K562 (cell line): ENCODE measurements at regions not wholly inside any gene's neighbourhood (a gene's known extent, or its start where the extent isn't known, plus 50 kb on each side); places are given as distances from the start of the nearest gene placed in this dataset.

Source experiments
- ATAC-seq: fragments of 200-7000 bp; cut with Tn5 transposase; 3 replicates; pipeline ENCODE4 v1.9.1; 2020; ENCODE audit warnings: moderate library complexity
- BruUV-seq: library from RNA; stranded (reverse); fragments of 400-500 nt; replicated peaks from 2 replicates; lab custom pipeline; 2021; lab: Mats Ljungman, UMichigan
- CTCF ChIA-PET: fragments of 300-600 bp; formaldehyde crosslinking; extraction: SDS; loops from one replicate; lab custom pipeline; 2021; ENCODE audit warnings: low intra/inter-chr PET ratio; lab: Yijun Ruan, JAX
- POLR2A ChIA-PET: fragments of 300-600, 350-650 bp; sonication (Branson Sonifier 250); formaldehyde crosslinking; extraction: SDS; loops from one replicate; lab custom pipeline; 2021; ENCODE audit warnings: antibody characterized with exemption, inconsistent platforms; lab: Yijun Ruan, JAX
- DNase-seq, 4 experiments: peaks; one replicate each; pipeline versions ENCODE4 v3.0.0 to v3.0.0-alpha.2; 2011 to 2018; ENCODE audit warnings: low spot score in 3 of 4, mixed read lengths in 3 of 4; ENCODE audit errors: extremely low read depth in 1 of 4
- FAIRE-seq: peaks from 2 replicates; lab custom pipeline; 2011; peaks lifted over from hg19 to GRCh38; lab: Jason Lieb, UNC
- H2AFZ ChIP-seq: 2 replicates; pipeline ENCODE4 v1.6.0; 2011; ENCODE audit warnings: low read depth, low read length, control low read depth, inconsistent platforms
- H3K27ac ChIP-seq: fragments of 200-600 bp; 3 replicates; pipeline ENCODE4 v1.8.0; 2011; ENCODE audit warnings: low read depth, mild to moderate bottlenecking, control low read depth, inconsistent platforms, low read length, moderate library complexity, mixed read lengths; ENCODE audit errors: extremely low read depth
- H3K27me3 ChIP-seq, 2 experiments: fragments of 300-600 bp in 1 of 2; 2 replicates in 1 of 2; 3 replicates in 1 of 2; pipeline versions ENCODE4 v1.6.0 to v1.8.0; 2011; ENCODE audit warnings: inconsistent platforms in 2 of 2, low read length in 2 of 2, mild to moderate bottlenecking in 1 of 2, mixed read lengths in 1 of 2, moderate library complexity in 1 of 2; ENCODE audit not compliant: control insufficient read depth in 2 of 2, insufficient read depth in 2 of 2
- H3K36me3 ChIP-seq: fragments of 300-600 bp; 3 replicates; pipeline ENCODE4 v1.8.0; 2011; ENCODE audit warnings: mild to moderate bottlenecking, low read length, inconsistent platforms; ENCODE audit not compliant: control insufficient read depth, insufficient read depth
- H3K4me1 ChIP-seq, 2 experiments: fragments of 200-600 bp in 1 of 2; replicated peaks in 1 of 2; 2 replicates in 1 of 2; 3 replicates in 1 of 2; pipeline versions ENCODE4 v1.5.1 to v1.8.0; 2011; ENCODE audit warnings: inconsistent platforms in 2 of 2, low read length in 2 of 2, mild to moderate bottlenecking in 1 of 2, mixed read lengths in 1 of 2, moderate library complexity in 1 of 2; ENCODE audit not compliant: control insufficient read depth in 2 of 2, insufficient read depth in 2 of 2
- H3K4me2 ChIP-seq: 2 replicates; pipeline ENCODE4 v1.6.1; 2011; ENCODE audit warnings: low read length, control low read depth, inconsistent platforms, mixed read lengths; ENCODE audit not compliant: insufficient read depth
- H3K4me3 ChIP-seq: fragments of 200-600 bp; sonication (generic), shearing (Covaris generic); 2 replicates; pipeline ENCODE4 v1.5.1; 2016; ENCODE audit warnings: control low read depth, inconsistent platforms
- H3K79me2 ChIP-seq: fragments of 200-600 bp; 3 replicates; pipeline ENCODE4 v1.8.0; 2011; ENCODE audit warnings: low read length, inconsistent platforms; ENCODE audit not compliant: control insufficient read depth, insufficient read depth
- H3K9ac ChIP-seq, 2 experiments: 2 replicates each; pipeline versions ENCODE4 v1.6.0 to v1.6.1; 2011; ENCODE audit warnings: low read depth in 2 of 2, low read length in 2 of 2, control low read depth in 1 of 2, inconsistent platforms in 1 of 2, mild to moderate bottlenecking in 1 of 2, mixed read lengths in 1 of 2; ENCODE audit not compliant: insufficient read depth in 1 of 2
- H3K9me1 ChIP-seq: one replicate; pipeline ENCODE4 v1.6.0; 2011; ENCODE audit warnings: inconsistent platforms, mild to moderate bottlenecking, low read length, moderate library complexity; ENCODE audit not compliant: control insufficient read depth, insufficient read depth
- H3K9me3 ChIP-seq: replicated peaks from 2 replicates; pipeline ENCODE4 v1.5.1; 2011; ENCODE audit warnings: low read depth, low read length, inconsistent platforms; ENCODE audit not compliant: control insufficient read depth, insufficient read depth
- H4K20me1 ChIP-seq: replicated peaks from 2 replicates; pipeline ENCODE4 v1.6.1; 2011; ENCODE audit warnings: low read length, inconsistent platforms, mixed read lengths; ENCODE audit not compliant: control insufficient read depth, insufficient read depth
- ARID3A ChIP-seq: IDR thresholded peaks from 2 replicates; pipeline ENCODE4 v1.6.1; 2012; ENCODE audit warnings: low read depth, low read length, improper control_type of control experiment, borderline replicate concordance
- ARID4B ChIP-seq: sonication (generic); formaldehyde crosslinking; IDR thresholded peaks from 2 replicates; pipeline ENCODE4 v1.8.0; 2022; ENCODE audit warnings: mild to moderate bottlenecking, missing genetic modification reagents
- BDP1 ChIP-seq: IDR thresholded peaks from 3 replicates; pipeline ENCODE4 v1.6.1; 2011; ENCODE audit not compliant: insufficient read length, insufficient read depth
- CEBPB ChIP-seq: fragments of 450-650 bp; IDR thresholded peaks from 2 replicates; pipeline ENCODE4 v1.6.1; 2016; ENCODE audit warnings: missing genetic modification characterization, missing compliant biosample characterization
- CHD4 ChIP-seq: fragments of 200-600 bp; sonication (generic); IDR thresholded peaks from 3 replicates; pipeline ENCODE4 v1.6.1; 2012; ENCODE audit warnings: low read depth, mild to moderate bottlenecking, mixed read lengths, low read length, inconsistent platforms; ENCODE audit not compliant: insufficient read depth, insufficient replicate concordance, poor library complexity, severe bottlenecking
- CTCF ChIP-seq, 3 experiments: IDR thresholded peaks in 2 of 3; conservative IDR thresholded peaks in 1 of 3; 2 replicates each; pipeline ENCODE4 v1.5.1; 2011 to 2012; ENCODE audit warnings: low read length in 3 of 3, mild to moderate bottlenecking in 3 of 3, control low read depth in 2 of 3, improper control_type of control experiment in 1 of 3, inconsistent platforms in 1 of 3, low read depth in 1 of 3, mixed read lengths in 1 of 3, moderate library complexity in 1 of 3; ENCODE audit not compliant: insufficient read depth in 2 of 3
- MCM5 ChIP-seq: fragments of 450-650 bp; IDR thresholded peaks from 2 replicates; pipeline ENCODE4 v1.6.1; 2016; ENCODE audit warnings: low read depth
- NEUROD1 ChIP-seq: fragments of 150-350 bp; IDR thresholded peaks from 2 replicates; pipeline ENCODE4 v1.6.1; 2014; ENCODE audit warnings: borderline replicate concordance, low read length, low read depth; ENCODE audit not compliant: partially characterized antibody
- RBBP5 ChIP-seq: fragments of 200-600 bp; sonication (generic); IDR thresholded peaks from 2 replicates; pipeline ENCODE4 v1.6.1; 2012; ENCODE audit warnings: borderline replicate concordance, mild to moderate bottlenecking, low read length, control low read depth, inconsistent platforms; ENCODE audit not compliant: insufficient read depth, poor library complexity, severe bottlenecking
- TBL1XR1 ChIP-seq, 2 experiments: IDR thresholded peaks; 2 replicates each; pipeline ENCODE4 v1.6.1; 2012; ENCODE audit warnings: improper control_type of control experiment in 2 of 2, low read length in 2 of 2, mild to moderate bottlenecking in 1 of 2
- TEAD4 ChIP-seq, 2 experiments: sonication (generic) in 1 of 2; formaldehyde crosslinking in 1 of 2; IDR thresholded peaks; 2 replicates each; pipeline versions ENCODE4 v1.6.1 to v1.8.0; 2012 to 2022; ENCODE audit warnings: borderline replicate concordance in 1 of 2, inconsistent platforms in 1 of 2, low read length in 1 of 2, mild to moderate bottlenecking in 1 of 2, missing genetic modification reagents in 1 of 2
- ZBTB8A ChIP-seq: fragments of 450-650 bp; IDR thresholded peaks from 2 replicates; pipeline ENCODE4 v1.6.1; 2018; ENCODE audit warnings: mild to moderate bottlenecking, moderate library complexity; ENCODE audit not compliant: partially characterized antibody
- WGBS: fragments of 100-300 bp; shearing (Covaris generic); methylation state at CpG from one replicate; pipeline ENCODE4 v1.1.6; 2016; ENCODE audit warnings: low coverage, mixed read lengths; ENCODE audit not compliant: insufficient coverage; ENCODE audit errors: missing lambda C conversion rate; 5-methylcytosine and 5-hydroxymethylcytosine counted together
- in situ Hi-C: fragments of 300-500 bp; cut with MboI; formaldehyde crosslinking; loops from 4 replicates; pipeline ENCODE4 v1.15.0; 2018; ENCODE audit warnings: inconsistent platforms, mixed read lengths
- intact Hi-C: fragments of 100-400 bp; cut with micrococcal nuclease; formaldehyde crosslinking; loops from 2 replicates; pipeline ENCODE4 v1.14.2; 2022

- intact Hi-C loops (no loop called here), in situ Hi-C loops (no loop called here)
- Histone ChIP-seq H3K27ac (no peak overlapping the region), H3K9me1 (no peaks in the 10 kb centered on the region), H3K4me2 (no peak overlapping the region), H3K36me3 (no peaks in the 10 kb centered on the region), H4K20me1 (no peaks in the 10 kb centered on the region), H3K9ac (no peak overlapping the region), H3K9me3 (no peaks in the 10 kb centered on the region), H3K27me3 (peaks cover 0 to 2% of the 10 kb centered on the region in 2 experiments; a peak in 1 of 5 replicates), H3K79me2 (no peaks in the 10 kb centered on the region), H2AFZ (no peak overlapping the region), H3K4me1 (peaks cover 0 to 11% of the 10 kb centered on the region in 2 experiments; a peak in 3 of 5 replicates), H3K4me3 (no peak overlapping the region)
- ChIA-PET CTCF (interaction anchor here (0.6 kb wide), 1 partner anchor 922 kb away, joined by 3 read pairs; no protein-coding TSS in a partner anchor), POLR2A (interaction anchor here (1.4 kb wide), 1 partner anchor 13 kb away, joined by 3 read pairs; no protein-coding TSS in a partner anchor)
- BruUV-seq: no TSS peak
- DNase-seq: no peak
- FAIRE-seq: no peak
- no peak for ATAC-seq
- WGBS: 24% methylated on average over 4 of the region's 4 CpGs
- TF ChIP-seq CEBPB (tag) (peak; percentile 93), ARID4B (CRISPR knock-in tag) (no peak), ARID3A (0 out of 2 replicates have a peak, but pooled peaks have one; percentile 45), ZBTB8A (no peak), BDP1 (no peak), CHD4 (no peak), MCM5 (no peak), CTCF (IDR thresholded peaks at IDR 0.05 in 2 of 3, conservative IDR thresholded peaks at IDR 0.05 in 1 of 3; ENCODE audit: insufficient read depth in 2 of 3, low read depth in 1 of 3, low read length in 3 of 3) (peak in 2 of 3 experiments; percentile 22 to 59; a peak in 2 of 6 replicates), NEUROD1 (no peak), TBL1XR1 (IDR thresholded peaks at IDR 0.05; ENCODE audit: low read length in 2 of 2) (no peak), TEAD4 (IDR thresholded peaks at IDR 0.05; ENCODE audit: low read length) (no peak), TEAD4 (CRISPR knock-in tag; IDR thresholded peaks at IDR 0.05; ENCODE audit: borderline replicate concordance) (no peak), RBBP5 (no peak)
Observed at GRCh38 chr21:35616090-35616489, 444.2 kb downstream of the SETD4 start.
